H7 (cell line): ENCODE measurements at regions not wholly inside any gene's neighbourhood (a gene's known extent, or its start where the extent isn't known, plus 50 kb on each side); places are given as distances from the start of the nearest gene placed in this dataset.
"Not testable (repeated sequence)": the region's sequence is repeated elsewhere in the genome, so short reads cannot be mapped to it uniquely, and the experiment has no call there.

ENCODE experiments used
- DNase-seq: peaks from one replicate; pipeline ENCODE4 v3.0.0; 2012
- H3K27me3 ChIP-seq: 2 replicates; pipeline ENCODE4 v1.6.0; 2011; ENCODE audit warnings: mild to moderate bottlenecking, low read length; ENCODE audit not compliant: control insufficient read depth, insufficient read depth
- H3K36me3 ChIP-seq: replicated peaks from 2 replicates; pipeline ENCODE4 v1.5.1; 2011; ENCODE audit warnings: low read length; ENCODE audit not compliant: control insufficient read depth, insufficient read depth
- H3K4me3 ChIP-seq: 2 replicates; pipeline ENCODE4 v1.5.1; 2011; ENCODE audit warnings: low read depth, mild to moderate bottlenecking, control low read depth, low read length, moderate library complexity; ENCODE audit not compliant: insufficient read depth

DNA sequence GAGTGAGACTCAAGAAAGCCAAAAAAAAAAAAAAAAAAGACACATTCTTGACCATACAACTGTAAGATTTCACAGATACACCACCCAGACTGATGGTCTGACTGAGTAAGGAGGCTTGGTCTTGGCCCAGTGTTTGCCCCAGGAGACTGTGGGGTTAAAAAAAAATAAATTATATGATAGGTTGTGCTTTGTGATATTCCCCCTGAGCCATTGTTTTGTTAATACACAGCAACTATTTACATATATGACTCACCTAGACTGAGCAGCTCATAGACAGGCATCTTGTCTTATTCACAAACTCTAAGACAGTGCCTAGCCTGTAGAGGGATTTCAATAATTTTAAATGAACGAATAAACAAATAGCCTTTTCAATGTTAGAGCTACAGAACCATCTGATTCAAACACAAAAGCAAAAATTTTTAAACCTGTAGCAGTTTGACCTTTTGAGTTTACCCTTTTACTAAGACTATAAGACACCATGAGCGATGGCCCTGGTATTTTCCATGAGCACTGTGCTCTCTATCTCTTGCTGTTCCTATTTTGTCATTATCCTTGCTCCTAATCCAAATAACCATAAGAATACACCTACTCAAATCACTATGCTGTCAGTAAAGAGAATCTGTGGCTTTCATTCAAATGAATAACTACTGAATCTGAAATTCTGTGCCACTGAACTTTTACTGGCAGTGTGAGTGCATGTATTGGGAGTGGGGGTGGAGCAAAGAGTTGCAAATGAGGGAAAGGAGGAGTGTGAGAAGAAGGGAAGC lies 199.4 kb upstream of the PTBP2 start:
- Histone ChIP-seq H3K4me3 (no peak overlapping the region), H3K36me3 (no peaks in the 10 kb centered on the region), H3K27me3 (no peaks in the 10 kb centered on the region)
- DNase-seq, result no peak

DNA sequence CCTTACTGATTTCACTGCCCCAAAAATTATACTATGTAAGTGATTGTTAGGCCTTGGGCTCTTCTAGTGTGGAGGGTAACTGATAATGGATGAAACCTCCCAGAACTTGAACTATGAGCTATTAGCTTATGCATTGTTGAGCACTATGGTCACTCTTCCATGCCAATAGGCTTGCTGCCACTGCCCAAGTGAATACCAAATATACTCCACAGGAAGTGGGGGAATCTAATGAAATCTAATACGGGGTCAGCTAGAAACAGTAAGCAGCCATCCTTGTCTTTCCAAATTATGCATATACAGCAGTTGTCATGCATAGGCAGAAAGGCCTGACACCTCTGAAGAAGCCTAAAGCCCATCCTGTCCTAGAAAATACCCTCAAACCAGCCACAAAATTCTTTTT lies 198.7 kb upstream of the PTBP2 start:
- Histone ChIP-seq H3K27me3 (no peaks in the 10 kb centered on the region), H3K4me3 (no peak overlapping the region), H3K36me3 (no peaks in the 10 kb centered on the region)
- no peak for DNase-seq

DNA sequence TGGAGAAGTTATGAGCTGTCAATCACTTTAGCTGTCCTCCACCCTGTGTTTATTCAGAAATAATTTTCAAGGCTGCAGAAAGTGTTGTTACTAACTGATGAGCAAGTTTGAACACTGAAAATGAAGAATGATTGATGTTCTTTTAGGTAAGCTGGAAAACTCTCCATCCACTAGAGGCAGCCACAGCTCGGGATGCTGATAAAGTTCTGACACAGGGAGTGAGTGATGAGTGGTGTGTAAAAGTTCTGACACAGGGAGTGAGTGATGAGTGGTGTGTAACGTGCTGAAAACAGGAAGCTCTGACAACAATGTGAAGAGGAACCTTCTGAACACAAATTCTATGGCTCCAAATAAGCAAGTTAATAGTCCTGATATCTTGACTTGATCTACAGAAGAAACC lies 197.5 kb upstream of the PTBP2 start:
- Histone ChIP-seq H3K36me3 (no peaks in the 10 kb centered on the region), H3K4me3 (no peak overlapping the region), H3K27me3 (no peaks in the 10 kb centered on the region)
- DNase-seq, result no peak

DNA sequence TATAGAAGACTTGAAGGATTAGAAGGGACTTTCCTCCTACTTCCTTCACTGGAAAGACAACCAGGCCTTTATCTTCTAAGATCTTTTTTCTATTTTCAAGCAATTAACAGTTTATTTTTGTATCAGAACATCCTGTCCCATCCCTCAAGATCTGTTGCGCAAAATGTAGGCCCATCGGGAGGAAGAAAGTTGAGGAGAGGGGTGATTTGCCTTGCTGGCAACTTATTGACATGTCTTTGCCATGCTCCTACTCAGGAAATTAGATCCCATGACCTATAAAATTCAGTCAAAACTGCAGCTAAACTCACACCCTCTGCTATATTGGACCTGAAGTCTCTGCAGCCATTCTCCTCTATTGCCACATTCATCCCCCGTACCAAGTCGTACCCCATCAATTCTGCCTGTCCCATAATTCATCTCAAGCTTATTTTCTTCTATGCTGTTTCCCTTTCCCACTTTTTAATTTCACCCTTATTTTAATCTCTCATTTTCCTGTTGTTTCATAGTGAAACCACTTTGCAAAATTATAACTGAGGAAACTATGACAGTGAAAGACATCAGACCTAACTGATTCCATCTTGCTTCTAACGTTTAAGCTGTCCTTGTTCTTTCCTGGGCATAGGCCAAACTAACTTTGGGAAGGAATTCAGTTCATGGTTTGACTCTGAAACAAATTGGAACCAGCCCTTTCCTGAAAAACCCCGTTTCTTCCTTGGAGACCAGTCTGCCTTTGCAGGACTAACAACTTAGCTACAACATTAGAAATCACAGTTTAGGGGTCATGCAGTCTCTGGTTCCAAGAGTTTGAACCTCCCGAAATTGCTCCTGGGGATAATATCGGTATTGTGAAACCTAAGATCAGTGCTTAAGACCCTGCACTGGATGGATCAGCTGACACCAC lies 195.7 kb upstream of the PTBP2 start:
- no peak for DNase-seq
- H3K4me3 ChIP-seq, result no peak overlapping the region
- no peaks in the 10 kb centered on the region for H3K36me3 ChIP-seq
- H3K27me3 ChIP-seq, result no peaks in the 10 kb centered on the region

DNA sequence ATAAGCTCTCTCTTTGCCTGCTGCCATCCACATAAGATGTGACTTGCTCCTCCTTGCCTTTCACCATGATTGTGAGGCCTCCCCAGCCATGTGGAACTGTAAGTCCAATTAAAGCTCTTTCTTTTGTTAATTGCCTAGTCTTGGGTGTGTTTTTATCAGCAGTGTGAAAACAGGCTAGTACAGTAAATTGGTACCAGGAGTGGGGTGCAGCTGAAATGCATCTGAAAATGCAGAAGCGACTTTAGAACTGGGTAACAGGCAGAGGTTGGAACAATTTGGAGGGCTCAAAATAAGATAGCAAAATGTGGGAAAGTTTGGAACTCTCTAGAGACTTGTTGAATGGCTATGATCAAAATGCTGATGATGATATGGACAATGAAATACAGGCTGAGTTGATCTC lies 192.9 kb upstream of the PTBP2 start:
- DNase-seq, H3K27me3 ChIP-seq, H3K36me3 ChIP-seq, H3K4me3 ChIP-seq: not testable (repeated sequence)

DNA sequence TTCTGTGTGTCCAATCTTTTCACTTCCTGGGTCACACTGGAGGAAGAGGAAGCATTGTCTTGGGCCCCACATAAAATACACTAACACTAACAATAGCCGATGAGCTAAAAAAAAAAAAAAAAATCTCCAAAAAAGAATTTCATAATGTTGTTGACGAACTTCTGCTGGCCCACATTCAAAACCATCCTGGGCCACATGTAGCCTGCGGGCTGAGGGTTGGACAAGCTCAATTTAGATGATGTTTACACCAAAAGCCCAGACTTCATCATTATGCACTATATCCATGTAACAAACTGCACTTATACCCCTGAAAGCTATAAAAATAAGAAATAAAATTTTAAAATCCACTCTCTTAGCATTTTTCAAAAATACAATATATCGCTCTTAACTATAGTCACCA lies 187.8 kb upstream of the PTBP2 start:
- H3K36me3 ChIP-seq, result no peaks in the 10 kb centered on the region
- no peaks in the 10 kb centered on the region for H3K27me3 ChIP-seq
- no peak for DNase-seq
- H3K4me3 ChIP-seq, result no peak overlapping the region

DNA sequence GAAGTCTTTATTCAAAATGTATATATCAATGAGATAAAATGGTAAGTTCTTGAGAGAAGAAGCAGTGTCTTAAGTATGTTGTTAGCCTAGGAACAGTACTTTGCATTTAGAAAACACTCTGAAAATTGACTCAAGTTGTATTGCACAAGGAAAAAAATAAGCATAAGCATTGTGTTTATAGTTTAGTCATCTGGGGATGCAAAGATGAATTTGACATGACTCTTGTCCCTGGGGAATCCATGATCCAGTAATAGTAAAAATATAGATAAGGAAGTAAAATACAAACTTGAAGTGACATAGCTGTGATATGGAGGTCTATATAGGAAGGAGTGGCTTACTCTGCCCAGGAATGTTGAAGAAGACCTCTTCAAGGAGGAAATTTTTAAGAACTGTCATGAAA lies 185.0 kb upstream of the PTBP2 start:
- H3K36me3 ChIP-seq, result no peaks in the 10 kb centered on the region
- DNase-seq, result no peak
- no peak overlapping the region for H3K4me3 ChIP-seq
- H3K27me3 ChIP-seq, result no peaks in the 10 kb centered on the region

DNA sequence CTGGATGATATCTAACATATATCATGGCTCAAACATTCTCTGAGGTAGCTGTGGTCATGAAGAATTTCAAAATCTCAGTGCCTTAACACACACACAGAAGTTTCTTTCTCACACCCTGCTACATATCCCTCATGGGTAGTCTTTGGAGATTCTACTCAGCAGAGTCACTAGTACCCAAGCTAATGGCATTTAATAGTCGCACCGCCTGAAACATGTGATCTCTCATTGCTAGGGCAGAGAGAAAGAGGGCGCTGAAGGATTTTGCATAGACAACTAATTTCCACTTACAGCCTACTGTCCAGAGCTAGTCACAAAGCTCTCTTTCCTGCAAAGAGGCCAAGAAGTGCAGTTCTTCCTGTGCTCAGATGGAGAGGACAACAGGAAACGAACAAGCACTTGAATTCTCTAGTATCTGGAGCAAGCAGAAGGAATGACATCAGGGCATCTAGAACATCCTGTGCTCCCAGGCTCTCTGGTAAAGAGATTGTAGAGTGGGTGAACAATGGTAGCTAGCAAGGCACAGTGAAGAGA lies 183.4 kb upstream of the PTBP2 start:
- no peak for DNase-seq
- H3K27me3 ChIP-seq, result no peaks in the 10 kb centered on the region
- H3K36me3 ChIP-seq, result no peaks in the 10 kb centered on the region
- H3K4me3 ChIP-seq, result no peak overlapping the region

DNA sequence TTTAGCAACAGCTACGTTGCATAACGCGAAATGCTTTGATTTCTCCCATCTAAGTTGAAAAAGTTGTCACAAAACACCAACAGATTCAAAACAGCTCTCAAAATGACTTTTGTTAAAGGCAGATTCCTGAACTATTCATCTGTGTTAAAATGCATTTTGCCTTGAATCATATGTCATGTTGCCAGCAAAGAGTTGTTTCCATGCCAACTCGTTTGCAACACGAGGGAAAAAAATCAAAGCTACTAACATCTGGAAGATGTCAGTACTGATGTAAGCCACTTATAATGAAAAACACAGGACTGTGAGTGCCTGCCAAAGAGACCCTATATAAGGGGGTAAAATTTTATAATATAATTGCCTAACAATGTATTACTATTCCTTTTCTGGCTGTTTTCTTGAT lies 182.7 kb upstream of the PTBP2 start:
- Histone ChIP-seq H3K4me3 (no peak overlapping the region), H3K27me3 (no peaks in the 10 kb centered on the region), H3K36me3 (no peaks in the 10 kb centered on the region)
- DNase-seq, result no peak

DNA sequence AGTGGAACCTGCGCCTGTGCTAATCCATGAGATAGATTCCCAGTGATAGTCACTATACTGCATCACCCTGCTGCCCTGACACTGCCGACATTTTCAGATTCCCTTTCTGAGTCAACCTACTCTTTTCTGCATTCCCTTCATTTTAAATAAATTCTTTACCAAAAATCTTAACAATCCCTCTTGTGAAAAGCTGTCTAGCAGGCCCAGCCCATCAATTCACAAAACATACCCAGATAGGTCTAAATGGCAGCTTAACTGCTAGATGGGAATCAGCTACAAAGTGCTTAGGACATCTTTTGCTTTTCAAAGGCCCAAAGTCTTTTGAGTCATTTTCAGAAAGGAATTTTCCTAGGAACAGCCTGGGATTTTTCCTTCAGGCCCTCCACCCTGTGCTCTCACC lies 180.1 kb upstream of the PTBP2 start:
- Histone ChIP-seq H3K36me3 (no peaks in the 10 kb centered on the region), H3K27me3 (no peaks in the 10 kb centered on the region), H3K4me3 (no peak overlapping the region)
- DNase-seq, result no peak

DNA sequence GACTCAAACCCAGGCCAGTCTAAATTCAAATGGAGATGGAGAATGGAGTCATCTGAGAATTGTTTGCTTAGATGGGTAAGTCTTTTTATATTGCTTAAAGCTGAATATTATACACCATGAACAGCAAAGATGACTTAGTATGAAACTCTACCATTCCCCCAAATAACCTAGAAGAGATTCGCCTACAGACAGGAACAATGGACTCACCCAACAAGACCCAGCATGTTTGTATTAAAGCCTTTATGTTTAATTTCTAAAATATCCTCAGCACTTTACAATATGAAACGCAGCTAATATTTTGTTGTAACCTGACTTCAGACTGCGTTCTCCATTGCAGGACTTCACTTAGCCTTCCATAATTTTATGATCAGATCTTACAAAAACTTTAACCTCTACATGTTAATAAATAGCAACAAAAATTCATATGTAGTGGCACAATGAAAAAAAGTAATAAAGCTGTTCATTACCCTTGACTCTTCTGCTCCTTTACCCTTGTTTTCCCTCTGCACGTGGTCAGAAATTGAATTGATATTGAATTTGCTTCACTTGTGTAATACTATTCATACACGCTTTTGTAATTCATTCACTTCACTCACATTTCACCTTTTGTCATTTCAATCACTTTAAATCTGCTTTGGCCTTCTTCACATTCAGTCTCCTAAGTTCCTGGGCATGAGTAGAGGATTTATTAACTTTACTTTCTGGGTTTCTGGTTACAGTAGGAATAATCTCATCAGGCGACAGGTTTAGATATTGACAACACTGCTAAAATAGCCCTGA lies 177.3 kb upstream of the PTBP2 start:
- Histone ChIP-seq H3K36me3 (no peaks in the 10 kb centered on the region), H3K27me3 (no peaks in the 10 kb centered on the region)

DNA sequence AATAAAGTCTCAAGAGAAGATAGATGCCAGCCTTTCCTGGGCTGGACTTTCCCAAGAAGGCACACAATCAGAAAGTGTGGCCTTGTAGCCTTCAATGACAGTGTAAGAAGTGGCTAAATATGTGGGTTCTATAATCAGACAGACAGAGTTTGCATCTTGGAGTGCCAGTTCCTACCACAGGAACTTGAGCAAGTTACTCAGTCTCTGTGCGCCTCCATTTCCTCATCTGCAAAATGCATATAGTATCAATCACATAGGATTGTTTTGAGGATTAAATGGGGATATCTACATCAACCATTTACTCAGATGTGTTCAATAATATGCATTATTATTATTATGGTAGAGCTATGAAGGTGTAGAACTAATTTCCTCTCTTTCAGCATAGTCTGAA lies 176.8 kb upstream of the PTBP2 start:
- Histone ChIP-seq H3K4me3 (no peak overlapping the region), H3K36me3 (no peaks in the 10 kb centered on the region), H3K27me3 (no peaks in the 10 kb centered on the region)
- DNase-seq, result no peak

More for the DNA sequence above, 177.3 kb upstream of the PTBP2 start:
- DNase-seq, result no peak
- H3K4me3 ChIP-seq, result no peak overlapping the region

DNA sequence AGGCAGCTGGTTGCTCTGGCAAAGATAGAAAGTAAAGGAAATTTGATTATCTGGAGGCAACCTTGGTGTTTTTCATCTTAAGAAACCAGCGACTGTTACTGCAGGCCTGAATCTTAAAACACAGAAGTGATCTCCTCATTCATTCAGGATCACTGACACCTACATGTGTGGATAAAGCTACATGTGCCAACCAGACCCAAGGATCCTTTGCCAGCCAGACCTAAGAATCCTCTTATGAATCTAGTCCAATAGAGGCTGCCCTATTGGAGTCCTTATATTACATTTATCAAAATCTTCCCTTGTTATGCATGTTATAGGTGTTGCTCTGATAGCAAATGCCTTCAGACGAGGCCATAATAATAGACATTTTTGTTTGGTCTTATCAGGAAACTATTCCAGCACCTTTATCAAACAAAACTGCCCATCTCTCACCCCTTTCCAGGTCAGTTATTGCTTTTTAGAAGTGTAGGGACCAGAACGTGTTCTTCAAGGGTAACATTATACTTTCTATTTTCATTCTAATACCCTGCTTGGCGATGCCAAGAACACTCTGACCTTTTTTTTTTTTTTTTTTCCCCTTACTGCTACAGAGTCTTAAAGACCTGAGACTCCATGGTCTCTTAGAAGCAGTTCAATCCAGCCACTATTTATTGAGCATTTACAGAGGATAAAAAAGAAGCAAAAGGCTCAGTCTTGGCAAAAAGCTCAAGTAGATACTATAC lies 175.5 kb upstream of the PTBP2 start:
- no peak for DNase-seq
- no peak overlapping the region for H3K4me3 ChIP-seq
- H3K27me3 ChIP-seq, result no peaks in the 10 kb centered on the region

DNA sequence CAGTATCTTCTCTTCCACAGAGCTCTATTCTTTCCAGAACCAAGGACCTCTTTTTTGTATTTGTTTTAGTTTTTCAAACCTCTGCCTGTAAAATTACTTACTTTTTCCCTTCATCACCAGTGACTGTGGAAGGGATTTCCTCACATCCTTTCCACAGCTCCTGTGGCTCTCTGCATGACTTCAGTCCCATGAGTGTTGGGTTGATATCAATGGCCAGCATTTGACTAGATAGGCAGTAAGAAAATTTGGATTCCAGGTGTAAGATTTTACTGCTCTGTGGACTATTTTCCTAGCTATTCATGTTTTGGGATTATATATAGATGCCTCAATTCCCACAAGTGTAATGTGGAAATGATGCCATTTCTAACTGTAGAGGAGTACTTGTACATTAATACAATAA lies 171.5 kb upstream of the PTBP2 start:
- DNase-seq, result no peak
- Histone ChIP-seq H3K27me3 (no peaks in the 10 kb centered on the region), H3K36me3 (no peaks in the 10 kb centered on the region), H3K4me3 (no peak overlapping the region)

More for the DNA sequence above, 175.5 kb upstream of the PTBP2 start:
- H3K36me3 ChIP-seq, result no peaks in the 10 kb centered on the region
